Type B pancreatic cell (in vitro differentiated cells): ENCODE measurements at regions not wholly inside any gene's neighbourhood (a gene's known extent, or its start where the extent isn't known, plus 50 kb on each side); places are given as distances from the start of the nearest gene placed in this dataset.
"Not testable (repeated sequence)": the region's sequence is repeated elsewhere in the genome, so short reads cannot be mapped to it uniquely, and the experiment has no call there.

Source experiments
- DNase-seq: peaks from one replicate; pipeline ENCODE4 v3.0.0; 2021; ENCODE audit warnings: mixed read lengths; ENCODE audit not compliant: unreplicated experiment; ENCODE audit errors: extremely low spot score
- H3K27ac Mint-ChIP-seq: 2 replicates; pipeline ENCODE4 v1.8.0; 2021; ENCODE audit warnings: mild to moderate bottlenecking, mixed read lengths
- H3K27me3 Mint-ChIP-seq: 2 replicates; pipeline ENCODE4 v1.8.0; 2021; ENCODE audit warnings: mixed read lengths
- H3K36me3 Mint-ChIP-seq: 2 replicates; pipeline ENCODE4 v1.8.0; 2021; ENCODE audit warnings: mixed read lengths
- H3K4me1 Mint-ChIP-seq: one replicate; pipeline ENCODE4 v1.8.0; 2021; ENCODE audit warnings: mixed read lengths; ENCODE audit not compliant: unreplicated experiment
- H3K4me3 Mint-ChIP-seq: 2 replicates; pipeline ENCODE4 v1.8.0; 2021; ENCODE audit warnings: mild to moderate bottlenecking, mixed read lengths
- H3K9me3 Mint-ChIP-seq: 2 replicates; pipeline ENCODE4 v1.8.0; 2021; ENCODE audit warnings: mixed read lengths
- TF ChIP-seq, protein P1 (sequence below): fragments of 200-600 bp; sonication (generic); conservative IDR thresholded peaks from 2 replicates; pipeline ENCODE4 v1.5.0; 2021; ENCODE audit warnings: antibody characterized with exemption, mild to moderate bottlenecking

DNA sequence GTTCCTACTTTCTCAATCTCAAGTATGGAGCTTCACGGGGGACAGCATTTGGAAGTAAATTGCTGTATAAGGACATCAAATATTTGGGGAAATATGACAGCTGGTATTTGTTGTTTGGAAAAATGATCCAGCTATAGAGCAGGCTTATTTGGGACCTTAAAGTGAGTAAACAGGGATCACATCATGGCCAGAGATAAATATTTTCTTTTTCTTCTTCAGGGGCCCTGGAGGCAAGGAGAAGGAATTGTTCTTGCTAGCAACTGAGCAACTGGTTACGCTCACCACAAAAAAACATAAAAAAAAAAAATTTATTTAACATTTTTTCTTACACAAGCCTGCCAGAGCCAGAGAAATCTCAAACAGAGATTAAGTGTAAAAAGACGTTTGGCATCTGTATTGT lies 277.2 kb upstream of the UGT8 start:
- Mint-ChIP-seq H3K27me3 (no peaks in the 10 kb centered on the region), H3K27ac (no peak overlapping the region), H3K9me3 (no peaks in the 10 kb centered on the region), H3K36me3 (no peaks in the 10 kb centered on the region), H3K4me3 (no peak overlapping the region), H3K4me1 (no peaks in the 10 kb centered on the region)
- TF ChIP-seq, protein P1, sequence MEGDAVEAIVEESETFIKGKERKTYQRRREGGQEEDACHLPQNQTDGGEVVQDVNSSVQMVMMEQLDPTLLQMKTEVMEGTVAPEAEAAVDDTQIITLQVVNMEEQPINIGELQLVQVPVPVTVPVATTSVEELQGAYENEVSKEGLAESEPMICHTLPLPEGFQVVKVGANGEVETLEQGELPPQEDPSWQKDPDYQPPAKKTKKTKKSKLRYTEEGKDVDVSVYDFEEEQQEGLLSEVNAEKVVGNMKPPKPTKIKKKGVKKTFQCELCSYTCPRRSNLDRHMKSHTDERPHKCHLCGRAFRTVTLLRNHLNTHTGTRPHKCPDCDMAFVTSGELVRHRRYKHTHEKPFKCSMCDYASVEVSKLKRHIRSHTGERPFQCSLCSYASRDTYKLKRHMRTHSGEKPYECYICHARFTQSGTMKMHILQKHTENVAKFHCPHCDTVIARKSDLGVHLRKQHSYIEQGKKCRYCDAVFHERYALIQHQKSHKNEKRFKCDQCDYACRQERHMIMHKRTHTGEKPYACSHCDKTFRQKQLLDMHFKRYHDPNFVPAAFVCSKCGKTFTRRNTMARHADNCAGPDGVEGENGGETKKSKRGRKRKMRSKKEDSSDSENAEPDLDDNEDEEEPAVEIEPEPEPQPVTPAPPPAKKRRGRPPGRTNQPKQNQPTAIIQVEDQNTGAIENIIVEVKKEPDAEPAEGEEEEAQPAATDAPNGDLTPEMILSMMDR, result no peak
- no peak for DNase-seq

DNA sequence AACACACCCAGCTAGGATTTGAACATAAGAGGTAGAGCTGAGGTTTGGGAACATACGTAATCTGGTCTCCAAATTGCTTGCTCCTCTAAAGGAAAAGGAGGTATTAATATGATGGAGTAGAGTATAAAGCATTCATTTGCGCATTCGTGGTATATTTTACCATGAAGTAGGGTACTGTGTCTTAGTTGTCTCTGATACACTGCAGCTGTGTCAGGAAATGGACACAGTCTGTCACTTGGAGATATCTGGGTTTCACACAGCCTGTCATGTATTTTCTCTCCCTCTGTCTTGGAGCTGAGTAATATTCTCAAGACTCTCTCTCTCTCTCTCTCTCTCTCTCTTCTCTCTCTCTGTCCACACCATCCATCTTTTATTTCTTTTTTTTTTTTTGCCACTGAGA lies 274.8 kb upstream of the UGT8 start:
- TF ChIP-seq, protein P1, result no peak
- no peak overlapping the region for H3K4me3 Mint-ChIP-seq
- no peaks in the 10 kb centered on the region for H3K27me3 Mint-ChIP-seq
- H3K9me3 Mint-ChIP-seq, result no peaks in the 10 kb centered on the region
- H3K27ac Mint-ChIP-seq, result no peak overlapping the region
- no peaks in the 10 kb centered on the region for H3K36me3 Mint-ChIP-seq
- no peaks in the 10 kb centered on the region for H3K4me1 Mint-ChIP-seq
- no peak for DNase-seq

DNA sequence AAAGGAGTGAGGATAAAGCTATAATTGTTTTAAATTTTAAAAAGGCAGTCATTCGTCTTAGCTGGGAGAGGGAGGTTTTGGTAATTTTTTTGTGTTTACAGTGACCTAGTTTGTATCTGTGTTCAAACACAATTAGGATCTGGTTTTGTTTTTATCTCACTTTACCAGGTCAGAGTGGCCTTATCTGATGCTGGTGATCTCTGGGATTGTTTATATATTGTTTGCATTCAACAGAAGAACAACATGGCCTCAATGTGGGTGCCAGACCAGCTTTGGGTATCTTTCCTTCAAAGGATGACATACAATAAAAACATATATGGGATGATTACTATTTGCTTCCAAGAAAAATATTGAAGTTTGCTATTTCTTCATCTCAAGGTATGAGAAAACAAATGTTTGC lies 272.2 kb upstream of the UGT8 start:
- TF ChIP-seq, protein P1, result no peak
- no peaks in the 10 kb centered on the region for H3K27me3 Mint-ChIP-seq
- H3K9me3 Mint-ChIP-seq, result no peaks in the 10 kb centered on the region
- DNase-seq, result no peak
- H3K4me3 Mint-ChIP-seq, result no peak overlapping the region
- H3K36me3 Mint-ChIP-seq, result no peaks in the 10 kb centered on the region
- no peak overlapping the region for H3K27ac Mint-ChIP-seq
- no peaks in the 10 kb centered on the region for H3K4me1 Mint-ChIP-seq

DNA sequence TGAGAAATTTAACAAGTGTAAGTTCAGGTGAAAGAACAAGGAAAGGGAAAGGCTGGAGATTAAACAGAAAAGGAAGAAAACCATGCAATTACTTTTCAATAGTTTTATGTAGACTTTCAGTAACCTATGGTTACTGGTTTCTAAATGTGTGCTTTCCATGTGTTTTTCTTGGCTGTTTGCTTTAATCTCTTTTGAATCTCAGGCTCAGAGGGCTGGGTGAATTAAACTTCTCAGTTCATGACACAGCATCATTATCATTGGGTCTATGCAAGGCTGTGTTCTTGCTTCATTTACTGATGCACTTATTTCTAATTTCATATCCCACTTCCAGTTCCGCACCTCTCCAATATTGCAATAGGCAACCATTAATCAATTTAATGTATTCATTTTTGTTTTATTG lies 266.5 kb upstream of the UGT8 start:
- TF ChIP-seq, protein P1, result no peak
- Mint-ChIP-seq H3K4me3 (no peak overlapping the region), H3K9me3 (no peaks in the 10 kb centered on the region), H3K27ac (no peak overlapping the region), H3K27me3 (no peaks in the 10 kb centered on the region), H3K36me3 (no peaks in the 10 kb centered on the region), H3K4me1 (no peaks in the 10 kb centered on the region)
- DNase-seq, result no peak

DNA sequence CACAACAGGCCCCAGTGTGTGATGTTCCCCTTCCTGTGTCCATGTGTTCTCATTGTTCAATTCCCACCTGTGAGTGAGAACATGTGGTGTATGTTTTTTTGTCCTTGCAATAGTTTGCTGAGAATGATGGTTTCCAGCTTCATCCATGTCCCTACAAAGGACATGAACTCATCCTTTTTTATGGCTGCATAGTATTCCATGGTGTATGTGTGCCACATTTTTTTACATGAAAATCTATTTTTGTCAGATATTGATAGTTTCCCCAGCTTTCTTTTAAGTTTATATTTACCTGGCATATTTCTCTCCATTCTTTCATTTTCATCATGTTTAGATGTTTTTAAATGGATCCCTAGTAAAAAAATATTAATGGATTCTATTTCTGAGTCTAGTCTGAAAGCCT lies 264.2 kb upstream of the UGT8 start:
- H3K9me3 Mint-ChIP-seq, H3K27me3 Mint-ChIP-seq, H3K27ac Mint-ChIP-seq, H3K36me3 Mint-ChIP-seq, DNase-seq, H3K4me3 Mint-ChIP-seq, H3K4me1 Mint-ChIP-seq: not testable (repeated sequence)

DNA sequence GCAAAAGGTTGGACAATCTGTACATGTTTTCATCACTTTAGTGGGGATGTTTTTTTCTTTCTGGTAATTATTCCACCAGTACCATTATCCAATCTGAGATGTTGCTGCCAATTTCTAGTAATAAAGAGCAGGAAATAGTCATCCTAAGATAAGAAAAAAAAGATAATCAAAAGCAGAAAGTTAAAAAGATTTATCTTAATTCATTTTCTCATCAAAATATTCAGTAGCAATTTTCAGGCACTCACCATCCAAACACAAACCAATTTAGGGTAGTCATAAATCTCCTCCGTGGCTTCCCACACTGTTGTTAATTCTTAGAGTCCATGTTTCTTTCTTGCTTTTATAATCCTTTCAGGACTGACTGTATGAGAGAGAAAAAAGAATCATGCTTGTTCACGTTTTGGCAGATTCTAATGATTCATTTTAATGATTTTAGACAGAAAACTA lies 263.7 kb upstream of the UGT8 start:
- TF ChIP-seq, protein P1, result no peak
- Mint-ChIP-seq H3K4me1 (no peaks in the 10 kb centered on the region), H3K27me3 (no peaks in the 10 kb centered on the region), H3K27ac (no peak overlapping the region), H3K4me3 (no peak overlapping the region), H3K36me3 (no peaks in the 10 kb centered on the region), H3K9me3 (no peaks in the 10 kb centered on the region)
- no peak for DNase-seq
